HG02884 (cell line): ENCODE measurements at regions not wholly inside any gene's neighbourhood (a gene's known extent, or its start where the extent isn't known, plus 50 kb on each side); places are given as distances from the start of the nearest gene placed in this dataset.
"Not testable (repeated sequence)": the region's sequence is repeated elsewhere in the genome, so short reads cannot be mapped to it uniquely, and the experiment has no call there.

Source experiments
- ATAC-seq: cut with Tn5 transposase; IDR thresholded peaks from one replicate; pipeline ENCODE4 v1.9.1; 2021; ENCODE audit warnings: mild to moderate bottlenecking, moderate library complexity; ENCODE audit not compliant: unreplicated experiment

DNA sequence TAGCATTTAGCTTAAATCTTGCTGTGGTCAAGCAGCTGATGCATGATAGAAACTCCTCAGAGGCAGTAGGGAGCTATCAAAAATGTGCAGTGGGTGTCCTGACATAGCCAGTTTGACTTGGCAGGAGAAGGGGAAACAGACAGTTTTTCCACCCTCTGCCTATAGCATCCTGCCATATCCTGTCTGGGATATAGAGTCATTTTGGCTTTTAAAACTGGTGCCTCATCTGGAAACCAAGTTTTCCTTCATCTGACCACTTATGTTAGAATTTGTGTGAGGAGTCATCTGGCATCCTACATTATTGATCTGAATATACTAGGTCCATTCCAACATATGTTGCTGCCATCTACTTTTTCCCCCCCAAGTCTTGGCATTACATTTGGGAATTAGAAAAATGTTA, 284.1 kb downstream of the CD109 start:
- ATAC-seq: no peak

DNA sequence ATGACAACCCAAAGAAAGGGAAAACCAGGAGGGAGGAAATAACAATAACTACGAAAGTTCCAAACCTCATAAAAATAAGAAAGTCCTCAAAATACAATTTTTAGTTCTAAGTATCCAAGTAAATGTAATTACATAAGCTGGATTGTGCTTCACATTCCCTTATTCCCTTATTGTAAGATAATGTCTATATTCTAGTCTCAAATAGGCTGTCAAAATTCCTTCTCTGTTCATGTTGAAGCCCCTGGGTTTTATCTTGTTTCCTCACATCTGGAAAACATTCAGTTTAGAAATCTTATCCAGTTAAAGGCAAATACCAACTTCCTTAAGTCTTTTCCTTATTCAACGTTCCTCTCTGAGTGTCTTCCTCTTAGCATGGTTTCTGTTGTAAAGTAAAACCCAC, 282.3 kb downstream of the CD109 start:
- ATAC-seq: no peak

DNA sequence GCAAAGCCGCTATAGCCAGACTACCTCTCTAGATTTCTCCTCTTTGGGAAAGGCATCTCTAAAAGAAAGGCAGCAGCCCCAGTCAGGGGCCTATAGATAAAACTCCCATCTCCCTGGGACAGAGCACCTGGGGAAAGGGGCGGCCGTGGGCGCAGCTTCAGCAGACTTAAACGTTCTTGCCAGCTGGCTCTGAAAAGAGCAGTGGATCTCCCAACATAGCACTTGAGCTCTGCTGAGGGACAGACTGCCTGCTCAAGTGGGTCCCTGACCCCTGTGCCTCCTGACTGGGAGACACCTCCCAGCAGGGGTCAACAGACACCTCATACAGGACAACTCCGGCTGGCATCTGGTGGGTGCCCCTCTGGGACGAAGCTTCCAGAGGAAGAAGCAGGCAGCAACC, 276.5 kb downstream of the CD109 start:
- not testable (repeated sequence) for ATAC-seq

DNA sequence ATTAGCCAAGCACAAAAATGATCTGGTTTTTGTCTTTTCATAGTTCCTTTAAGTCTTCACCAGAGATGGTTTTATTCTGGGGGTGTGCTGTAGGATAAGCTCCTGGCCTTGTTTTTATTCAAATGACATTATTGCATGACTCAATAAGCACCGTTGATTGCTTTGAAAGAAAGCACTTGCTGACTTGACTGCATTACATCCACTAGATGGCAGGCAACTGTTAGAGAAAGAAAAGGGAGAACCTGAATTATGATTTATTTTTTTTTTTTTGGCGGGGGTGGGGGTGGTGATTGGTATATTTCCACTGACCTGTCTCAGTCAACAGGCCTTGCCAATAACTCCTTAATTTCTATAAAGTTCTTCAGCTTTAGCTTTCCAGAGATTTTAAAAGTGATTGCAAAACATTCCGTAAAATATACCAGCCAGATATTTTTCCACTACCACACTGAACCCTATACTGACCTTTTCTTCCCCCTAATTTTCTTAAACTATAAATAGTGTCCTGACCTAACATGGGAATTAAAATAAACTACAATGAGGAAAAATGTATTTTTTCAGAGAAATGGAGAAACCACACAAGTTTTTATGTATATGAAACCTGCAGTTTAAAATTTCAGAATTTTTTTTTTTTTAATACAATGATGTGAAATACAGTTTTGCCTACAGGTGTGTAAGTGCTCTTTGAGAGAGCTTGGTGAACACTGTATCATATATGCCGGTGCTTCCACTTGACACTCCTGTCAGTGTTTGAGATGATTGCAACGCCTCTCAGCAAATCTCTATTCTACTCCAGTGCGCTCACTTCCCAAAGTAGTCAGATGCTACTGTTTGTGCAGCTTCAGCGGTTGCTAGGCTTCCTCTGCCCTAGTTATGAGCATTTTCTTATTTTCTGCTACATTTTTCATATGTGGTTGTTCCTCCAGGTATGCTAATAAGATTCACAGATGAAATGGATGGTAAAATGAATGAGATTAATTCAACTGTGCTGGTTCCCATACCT, 274.3 kb downstream of the CD109 start:
- no peak for ATAC-seq

DNA sequence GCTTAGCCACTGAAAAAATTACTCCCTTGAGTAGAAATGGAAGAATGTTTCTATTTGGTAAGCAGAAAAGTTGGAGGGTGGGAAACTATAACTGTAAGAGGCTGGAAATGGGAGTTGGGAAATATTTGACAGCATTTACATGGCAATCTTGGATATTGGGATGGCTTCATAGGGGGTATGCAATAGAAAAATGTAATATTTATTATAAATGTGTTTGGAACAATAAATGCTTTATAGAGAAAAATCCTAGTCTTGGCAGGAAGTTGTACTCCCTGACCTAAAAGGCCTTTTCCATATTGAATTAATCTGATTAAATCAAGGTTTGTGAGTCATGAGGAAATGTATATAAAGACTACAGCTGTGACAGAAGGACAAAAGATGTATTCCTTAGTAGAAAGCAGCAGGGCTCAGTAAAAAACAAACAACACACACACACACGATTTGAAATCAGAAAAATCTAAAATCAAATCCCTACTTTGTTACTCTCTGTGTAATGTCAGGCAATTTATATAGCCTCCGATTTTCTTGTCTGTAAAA, 272.3 kb downstream of the CD109 start:
- ATAC-seq: no peak

DNA sequence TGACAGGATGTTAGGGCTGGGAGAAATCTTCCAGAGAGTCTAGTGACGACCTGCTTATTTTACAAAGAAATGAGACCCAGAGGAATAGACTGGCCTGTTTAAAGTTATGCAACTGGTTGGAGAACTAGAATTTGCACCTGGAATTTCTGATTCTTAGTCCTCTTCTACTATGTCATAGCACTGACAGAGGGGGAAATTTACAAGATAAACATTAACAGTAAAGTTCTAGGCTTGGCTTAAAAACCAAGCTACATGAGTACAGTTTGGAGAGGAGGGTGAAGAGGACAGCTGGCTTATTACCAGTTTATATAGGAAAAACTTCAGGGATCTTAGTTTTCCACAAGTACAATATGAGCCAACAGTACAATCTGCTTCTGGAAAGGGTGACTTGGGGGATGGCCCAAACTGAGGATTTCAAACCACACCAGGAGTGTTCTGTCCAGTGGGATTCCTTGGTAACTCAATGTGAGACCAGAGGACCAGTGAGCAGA, 269.6 kb downstream of the CD109 start:
- ATAC-seq: no peak

DNA sequence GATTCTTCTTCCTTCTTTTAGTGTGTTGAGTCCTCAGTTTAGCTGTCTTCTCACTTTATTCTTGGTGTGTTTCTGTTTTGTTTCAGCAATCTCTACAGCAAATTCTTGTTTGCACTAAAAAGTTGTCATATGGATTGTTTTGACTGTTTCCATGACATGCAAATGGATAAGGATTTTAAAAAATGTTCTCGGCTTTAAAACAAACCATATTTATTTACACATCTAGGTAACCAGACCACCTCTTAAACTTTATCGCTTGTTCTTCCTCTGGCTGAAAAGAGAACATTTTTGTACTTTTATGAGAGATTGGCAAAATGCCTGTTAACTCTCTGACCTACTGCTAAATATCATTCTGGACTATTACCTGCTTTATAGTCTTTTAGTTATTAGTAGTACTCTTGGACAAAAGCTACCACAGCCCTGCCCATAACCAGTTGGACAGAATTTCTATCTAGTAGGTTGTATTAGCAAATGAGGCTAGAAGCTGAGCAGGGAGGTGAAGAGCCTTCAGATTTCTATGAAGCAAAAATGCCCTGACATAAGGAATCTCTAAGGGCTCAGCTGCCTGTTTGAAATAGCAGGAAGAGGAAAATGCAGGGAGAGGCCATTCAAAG, 268.3 kb downstream of the CD109 start:
- ATAC-seq: no peak

DNA sequence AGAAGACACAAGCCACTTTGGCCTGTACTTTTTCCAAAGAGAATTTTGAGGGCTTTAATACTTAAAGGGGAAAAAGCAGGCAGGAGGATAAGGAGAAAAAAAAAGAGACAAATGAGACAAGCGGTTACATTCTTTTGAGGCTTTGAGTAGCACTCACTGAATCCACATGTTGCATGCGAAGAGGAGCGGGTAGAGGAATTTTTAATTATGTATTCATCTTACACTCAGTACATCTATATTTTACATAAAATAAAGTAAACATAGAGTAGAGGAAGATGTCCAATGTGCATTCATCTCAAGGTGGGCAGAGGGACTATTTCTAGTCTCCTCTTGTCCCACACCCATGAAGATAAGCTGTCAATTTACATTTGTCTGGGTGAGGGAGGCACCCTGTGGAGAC, 266.9 kb downstream of the CD109 start:
- no peak for ATAC-seq

DNA sequence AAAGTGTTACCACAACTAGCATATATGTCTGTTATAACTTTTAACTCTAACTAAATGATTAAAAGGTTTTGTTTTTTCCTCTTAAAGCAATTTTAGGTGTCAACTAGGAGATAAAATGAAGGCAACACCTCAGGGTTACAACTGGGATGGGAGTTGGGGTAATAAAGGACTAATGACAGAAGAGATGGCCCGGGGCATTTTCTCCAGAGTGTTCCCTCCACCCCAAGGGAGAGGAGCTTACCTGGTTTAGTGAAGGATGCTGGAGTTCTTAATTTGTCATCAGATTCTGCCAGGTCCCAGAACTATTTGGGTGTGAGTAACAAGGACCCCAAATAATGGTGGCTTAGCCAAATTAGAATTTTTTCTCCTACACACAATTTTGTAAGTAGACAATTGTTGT, 260.3 kb downstream of the CD109 start:
- ATAC-seq: no peak

DNA sequence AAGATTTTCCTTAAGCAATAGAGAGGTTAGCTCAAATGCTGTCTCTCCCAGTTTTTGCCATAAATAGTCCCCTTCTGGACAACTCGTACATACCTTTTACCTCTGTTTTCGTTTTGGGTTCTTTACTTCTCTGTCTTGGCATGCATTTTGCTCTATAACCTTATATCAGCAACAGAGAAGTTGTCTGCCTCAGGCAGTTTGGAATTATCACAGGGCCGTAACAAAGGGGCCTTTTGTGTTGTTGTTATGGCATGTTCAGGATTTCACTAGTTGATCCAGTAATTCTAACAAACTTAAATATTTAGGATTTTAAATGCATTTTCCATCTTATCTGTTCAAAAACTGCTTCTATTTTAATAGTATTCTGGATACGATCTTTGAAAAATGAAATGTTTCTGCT, 259.8 kb downstream of the CD109 start:
- no peak for ATAC-seq

DNA sequence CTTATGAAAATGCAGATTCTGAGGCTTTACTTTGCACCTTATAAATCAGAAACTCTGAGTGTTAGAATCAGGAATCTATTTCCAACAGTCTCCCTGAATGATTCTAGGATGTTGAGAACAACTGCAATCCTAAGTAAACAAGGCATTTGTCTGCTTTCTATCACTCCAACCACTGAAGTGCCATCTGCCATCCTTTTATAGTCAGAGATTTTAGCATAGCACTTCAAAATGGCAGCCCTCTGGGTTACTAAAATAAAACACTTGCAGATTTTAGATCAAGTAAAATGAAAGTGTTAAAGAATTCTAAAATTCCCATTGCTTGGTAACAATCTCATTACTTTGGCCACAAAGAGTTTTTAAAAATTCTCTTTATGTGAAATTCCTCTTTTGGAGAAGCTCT, 258.9 kb downstream of the CD109 start:
- ATAC-seq: no peak

DNA sequence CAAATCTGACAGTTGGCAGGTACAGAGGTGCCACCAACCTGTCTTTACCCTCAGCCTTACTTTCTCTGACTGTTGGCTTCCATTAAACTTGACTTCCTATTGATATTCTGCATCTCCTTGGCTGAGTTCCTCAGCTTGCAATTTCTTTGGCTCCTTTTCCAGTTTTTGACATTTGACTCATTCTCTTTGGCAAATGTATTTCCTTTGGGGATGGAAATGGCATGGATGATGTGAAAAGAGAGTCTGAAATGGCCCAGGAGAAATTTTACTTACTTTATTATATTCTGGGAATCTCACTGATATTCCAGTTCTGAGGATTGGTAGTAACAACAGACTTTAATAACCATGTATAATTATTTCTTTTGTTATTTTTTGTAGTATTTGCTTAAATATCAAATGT, 255.2 kb downstream of the CD109 start:
- no peak for ATAC-seq

DNA sequence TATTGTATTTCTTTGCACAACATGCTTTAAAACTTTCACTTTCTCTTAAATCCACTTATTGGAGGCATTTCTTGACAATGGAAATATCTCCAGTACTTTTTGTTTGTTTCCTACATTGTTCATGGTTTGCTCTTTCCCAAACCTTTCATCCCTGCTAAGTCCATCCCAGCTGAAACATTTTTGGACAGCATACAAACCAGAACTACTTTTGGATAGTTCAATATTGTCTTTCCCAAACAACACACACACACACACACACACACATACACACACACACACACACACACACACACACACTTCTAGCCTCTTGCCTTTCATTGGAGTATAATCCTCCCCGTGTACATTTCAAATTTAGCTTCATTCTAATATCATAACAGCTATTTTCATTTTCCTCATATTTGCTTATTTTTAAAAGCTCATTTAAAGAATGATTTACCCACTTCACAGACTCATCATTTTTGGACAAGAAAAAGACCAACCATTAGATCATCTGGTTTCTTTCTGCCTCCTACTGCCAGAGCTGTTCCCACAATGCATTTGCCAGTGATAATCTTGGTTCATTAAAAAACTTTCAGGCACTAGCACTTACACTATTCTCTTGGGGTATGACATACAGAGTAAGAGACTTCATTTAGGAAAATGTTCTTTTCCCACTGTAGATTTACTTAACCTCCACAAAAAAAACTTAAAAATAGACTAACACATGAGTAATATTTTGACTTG, 248.1 kb downstream of the CD109 start:
- ATAC-seq: no peak

DNA sequence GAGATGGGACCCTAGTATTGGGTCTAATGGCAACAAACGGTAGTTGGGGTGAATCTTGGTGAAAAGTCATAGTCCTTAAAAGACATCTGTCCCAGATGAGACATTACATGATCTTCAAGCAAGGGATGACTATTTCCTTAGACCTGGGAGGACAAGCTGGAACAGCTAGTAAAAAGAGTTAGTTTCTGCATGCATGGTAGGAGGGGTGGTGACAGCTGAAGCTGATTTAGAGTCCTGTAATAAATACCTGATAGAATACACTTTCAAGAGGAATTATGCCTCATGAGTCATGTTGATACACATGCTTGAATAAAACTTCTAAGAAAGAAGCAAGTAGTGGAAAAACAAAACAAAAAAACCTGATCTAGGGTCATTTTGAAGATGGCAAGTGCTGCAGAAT, 247.4 kb downstream of the CD109 start:
- no peak for ATAC-seq

DNA sequence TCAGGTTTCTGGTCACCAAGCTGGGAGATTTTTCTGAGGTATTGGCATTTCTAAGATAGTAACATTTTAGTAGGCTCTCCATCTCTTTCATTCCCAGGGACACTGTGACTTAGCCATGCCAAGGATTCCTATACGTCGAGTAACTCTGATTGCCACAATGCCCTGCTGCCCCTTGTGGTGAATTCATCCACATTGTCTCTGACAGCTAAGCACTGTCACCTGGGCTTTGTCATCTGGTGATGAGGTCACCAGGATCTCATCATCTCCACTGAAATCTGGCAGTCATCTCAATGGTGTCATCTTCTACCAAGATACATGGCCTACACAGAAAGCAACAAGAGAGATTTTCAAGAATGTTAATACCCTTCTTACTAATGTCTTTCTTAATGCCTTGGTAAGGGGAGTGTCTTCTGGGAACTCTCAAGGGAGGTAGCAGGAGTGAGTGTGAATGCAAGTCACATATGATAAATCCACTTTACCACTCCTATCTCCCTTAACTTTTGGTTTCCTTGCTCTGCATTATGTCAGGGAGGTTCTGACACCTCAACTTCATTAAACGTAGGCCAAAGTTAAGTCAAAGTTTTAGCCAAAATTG, 246.7 kb downstream of the CD109 start:
- no peak for ATAC-seq

DNA sequence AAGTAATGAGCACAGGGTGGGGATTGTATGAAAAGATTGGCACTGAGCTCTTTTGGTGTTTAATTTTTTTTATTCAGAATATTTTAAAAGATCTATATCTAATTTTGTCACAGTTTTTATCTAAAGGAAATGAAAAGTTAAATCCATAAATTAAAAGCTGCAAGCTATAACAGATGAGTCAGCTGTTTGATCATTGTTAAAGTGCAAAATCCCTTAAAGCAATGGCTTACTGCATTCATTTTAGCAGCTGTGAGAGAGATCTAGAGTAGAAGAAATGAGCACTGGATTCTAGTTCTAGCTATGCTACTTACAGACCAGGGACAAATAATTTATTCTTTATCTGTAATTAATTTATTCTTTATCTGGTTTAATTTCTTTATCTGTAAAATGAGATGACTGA, 245.9 kb downstream of the CD109 start:
- no peak for ATAC-seq

DNA sequence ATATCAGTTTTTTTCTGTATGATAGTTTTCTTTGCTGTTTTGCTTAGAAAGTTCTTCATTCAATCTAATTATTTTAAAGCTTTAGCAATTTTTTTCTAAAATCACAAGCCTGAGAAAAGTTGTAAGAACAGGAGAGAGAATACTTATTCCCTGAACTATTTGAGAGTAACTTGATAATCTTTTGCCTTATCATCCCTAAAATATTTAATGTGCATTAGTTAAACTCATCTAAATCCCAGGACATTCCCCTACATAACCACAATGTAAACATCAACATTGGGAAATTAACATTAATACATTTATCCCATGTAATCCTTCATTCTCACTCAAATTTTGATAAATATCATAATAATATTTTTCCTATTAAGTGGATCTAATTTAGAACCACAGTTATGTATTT, 241.8 kb downstream of the CD109 start:
- no peak for ATAC-seq

DNA sequence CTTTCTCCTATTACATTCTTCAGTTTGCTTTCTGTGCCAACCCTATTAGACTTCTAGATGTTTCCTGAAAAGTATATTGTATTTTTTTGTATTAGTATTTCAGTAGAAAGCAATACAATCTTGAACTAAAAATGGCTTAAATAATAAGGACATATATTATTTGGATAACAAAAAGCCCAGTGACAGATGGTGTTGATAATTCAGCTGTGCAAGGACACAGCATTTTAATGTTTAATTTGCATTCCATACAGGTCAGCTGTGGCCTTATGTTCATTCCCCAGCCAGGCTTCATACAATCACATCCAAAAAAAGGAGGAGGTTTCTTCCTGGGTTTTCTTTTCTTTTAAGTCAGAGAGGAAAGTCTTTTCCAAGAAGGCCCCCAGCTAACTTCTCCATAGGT, 236.9 kb downstream of the CD109 start:
- no peak for ATAC-seq

DNA sequence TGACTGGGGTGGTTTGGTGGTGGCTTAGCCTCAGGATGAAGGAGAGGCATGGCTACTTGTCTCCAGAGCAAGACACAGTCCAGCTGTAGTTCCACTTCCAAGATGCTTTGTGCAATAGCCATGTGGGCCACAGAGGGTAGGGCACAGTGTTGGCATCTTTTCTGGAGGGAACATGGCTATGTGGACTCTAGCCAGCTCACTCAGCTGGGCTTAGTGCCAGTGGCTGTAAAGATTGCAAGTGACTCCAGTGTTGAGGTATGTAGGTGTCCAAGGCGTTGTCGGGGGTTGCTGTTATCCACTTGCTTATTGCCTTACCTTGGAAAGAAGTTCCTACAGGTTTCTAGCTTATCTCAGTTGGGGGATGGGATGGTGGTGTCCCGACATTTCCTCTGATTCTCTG, 233.4 kb downstream of the CD109 start:
- ATAC-seq: no peak

DNA sequence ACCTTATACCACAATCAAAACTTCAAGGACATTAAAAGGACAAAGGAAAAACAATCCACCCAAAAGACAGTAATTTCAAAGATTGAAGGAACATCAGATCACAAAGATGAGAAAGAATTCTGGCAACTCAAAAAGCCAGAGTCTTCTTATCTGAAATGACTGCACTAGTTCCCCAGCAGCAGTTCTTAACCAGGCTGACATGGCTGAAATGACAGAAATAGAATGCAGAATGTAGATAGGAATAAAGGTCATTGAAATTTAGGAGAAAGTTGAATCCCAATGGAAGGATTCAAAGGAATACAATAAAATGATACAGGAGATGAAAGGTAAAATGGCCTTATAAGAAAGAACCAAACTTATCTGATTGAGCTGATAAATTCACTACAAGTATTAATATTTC, 231.4 kb downstream of the CD109 start:
- ATAC-seq: no peak

DNA sequence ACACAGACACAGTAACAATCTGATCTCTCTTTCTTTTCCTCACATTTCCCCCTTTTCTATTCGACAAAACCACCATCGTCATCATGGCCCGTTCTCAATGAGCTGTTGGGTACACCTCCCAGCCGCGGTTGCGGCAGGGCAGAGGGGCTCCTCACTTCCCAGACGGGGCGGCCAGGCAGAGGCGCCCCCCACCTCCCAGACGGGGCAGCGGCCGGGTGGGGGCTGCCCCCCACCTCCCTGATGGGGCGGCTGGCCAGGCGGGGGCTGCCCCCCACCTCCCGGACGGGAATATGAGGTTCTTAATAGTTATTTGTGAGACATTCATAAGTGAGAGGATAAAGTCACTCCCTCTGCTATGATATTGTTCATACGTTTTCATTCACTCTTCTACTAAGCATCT, 229.7 kb downstream of the CD109 start:
- not testable (repeated sequence) for ATAC-seq
